Posterior cingulate gyrus (tissue), 11 donors: ENCODE measurements at regions not wholly inside any gene's neighbourhood (a gene's known extent, or its start where the extent isn't known, plus 50 kb on each side); places are given as distances from the start of the nearest gene placed in this dataset.
A peak's percentile ranks its signal among the peaks of the same experiment; 100 is the strongest.
"Not testable (repeated sequence)": the region's sequence is repeated elsewhere in the genome, so short reads cannot be mapped to it uniquely, and the experiment has no call there.

Experiments used
- DNase-seq, 10 donors: peaks; one replicate each; pipeline versions ENCODE4 v3.0.0 to v3.0.0-alpha.2; 2020 to 2021; ENCODE audit warnings: mixed read lengths in 3 of 10
- intact Hi-C: fragments of 100-400 bp; cut with DNase I; formaldehyde crosslinking; loops from one replicate; pipeline ENCODE4 v1.15.1; 2023

GRCh38 chrX:27163236-27163635 lies 299.9 kb downstream of the PPP4R3C start:
- DNase-seq = no peak

GRCh38 chrX:27162496-27162895 lies 300.6 kb downstream of the PPP4R3C start:
- intact Hi-C loops = no loop called here
- no peak for DNase-seq

More at GRCh38 chrX:27163236-27163635, 299.9 kb downstream of the PPP4R3C start:
- intact Hi-C loops = no loop called here

GRCh38 chrX:27156921-27157320 lies 306.2 kb downstream of the PPP4R3C start:
- peak in 2 of 10 donors; percentile 57 to 70 for DNase-seq
- intact Hi-C loops = not testable (repeated sequence)

- intact Hi-C loops = no loop called here
- DNase-seq = no peak
These were observed 326.8 kb downstream of the PPP4R3C start for GRCh38 chrX:27136325-27136724.

GRCh38 chrX:27132862-27133261 lies 330.3 kb downstream of the PPP4R3C start:
- DNase-seq = no peak
- intact Hi-C loops = no loop called here

- intact Hi-C loops = not testable (repeated sequence)
- peak in 2 of 10 donors; percentile 24 to 47 for DNase-seq
These were observed 376.0 kb downstream of the PPP4R3C start for GRCh38 chrX:27087176-27087575.

GRCh38 chrX:27086237-27086636 lies 376.9 kb downstream of the PPP4R3C start:
- no peak for DNase-seq
- intact Hi-C loops = no loop called here

GRCh38 chrX:27085346-27085745 lies 377.8 kb downstream of the PPP4R3C start:
- intact Hi-C loops = no loop called here

GRCh38 chrX:27078371-27078770 lies 384.8 kb downstream of the PPP4R3C start:
- DNase-seq = no peak
- intact Hi-C loops = no loop called here

More at GRCh38 chrX:27085346-27085745, 377.8 kb downstream of the PPP4R3C start:
- DNase-seq = no peak

- no peak for DNase-seq
- intact Hi-C loops = no loop called here
These were observed 405.3 kb downstream of the PPP4R3C start for GRCh38 chrX:27057883-27058282.

GRCh38 chrX:27039332-27039731 lies 423.8 kb downstream of the PPP4R3C start:
- intact Hi-C loops = no loop called here
- no peak for DNase-seq

GRCh38 chrX:27008486-27008885 lies 454.7 kb downstream of the PPP4R3C start:
- intact Hi-C loops = no loop called here
- no peak for DNase-seq

GRCh38 chrX:26999634-27000033 lies 463.5 kb downstream of the PPP4R3C start:
- DNase-seq = no peak
- intact Hi-C loops = no loop called here

- intact Hi-C loops = no loop called here
- no peak for DNase-seq
These were observed 504.9 kb downstream of the PPP4R3C start for GRCh38 chrX:26958261-26958660.

GRCh38 chrX:26954029-26954428 lies 509.1 kb downstream of the PPP4R3C start:
- intact Hi-C loops = no loop called here
- DNase-seq = no peak

GRCh38 chrX:26952213-26952612 lies 510.9 kb downstream of the PPP4R3C start:
- DNase-seq = no peak

GRCh38 chrX:26927419-26927818 lies 535.7 kb downstream of the PPP4R3C start:
- DNase-seq = no peak
- intact Hi-C loops = no loop called here

More at GRCh38 chrX:26952213-26952612, 510.9 kb downstream of the PPP4R3C start:
- intact Hi-C loops = no loop called here

- intact Hi-C loops = no loop called here
- no peak for DNase-seq
These were observed 538.1 kb downstream of the PPP4R3C start for GRCh38 chrX:26925088-26925487.

- DNase-seq = no peak
- intact Hi-C loops = no loop called here
These were observed 540.9 kb downstream of the PPP4R3C start for GRCh38 chrX:26922278-26922677.

GRCh38 chrX:26918631-26919030 lies 544.5 kb downstream of the PPP4R3C start:
- DNase-seq = peak in 1 of 10 donors; percentile 7
- intact Hi-C loops = no loop called here

GRCh38 chrX:26916991-26917390 lies 546.1 kb downstream of the PPP4R3C start:
- intact Hi-C loops = no loop called here
- no peak for DNase-seq

GRCh38 chrX:26915064-26915463 lies 548.1 kb downstream of the PPP4R3C start:
- DNase-seq = no peak
- intact Hi-C loops = no loop called here

GRCh38 chrX:26914232-26914631 lies 548.9 kb downstream of the PPP4R3C start:
- intact Hi-C loops = no loop called here
- no peak for DNase-seq
